Uterus (tissue), 2 donors: ENCODE measurements at regions not wholly inside any gene's neighbourhood (a gene's known extent, or its start where the extent isn't known, plus 50 kb on each side); places are given as distances from the start of the nearest gene placed in this dataset.

Experiments
- CTCF ChIP-seq, 4 experiments: fragments of 200-600 bp in 2 of 4; fragments of 450-650 bp in 2 of 4; sonication (generic) in 2 of 4; IDR thresholded peaks; one replicate each; pipeline ENCODE4 v1.5.1; 2016 to 2019; ENCODE audit warnings: antibody characterized with exemption in 4 of 4, mild to moderate bottlenecking in 2 of 4, moderate library complexity in 1 of 4
- POLR2A ChIP-seq, 2 donors: fragments of 450-650 bp; IDR thresholded peaks; one replicate each; pipeline ENCODE4 v1.6.1; 2016; ENCODE audit warnings: antibody characterized with exemption in 2 of 2, mild to moderate bottlenecking in 1 of 2, moderate library complexity in 1 of 2

- TF ChIP-seq CTCF (IDR thresholded peaks at IDR 0.05) (no peak), POLR2A (IDR thresholded peaks at IDR 0.05) (no peak)
These were observed 84.8 kb downstream of the PCDH1 start for GRCh38 chr5:141793403-141793802.
